ENCODE measurements at regions not wholly inside any gene's neighbourhood (a gene's known extent, or its start where the extent isn't known, plus 50 kb on each side); places are given as distances from the start of the nearest gene placed in this dataset.

DNA sequence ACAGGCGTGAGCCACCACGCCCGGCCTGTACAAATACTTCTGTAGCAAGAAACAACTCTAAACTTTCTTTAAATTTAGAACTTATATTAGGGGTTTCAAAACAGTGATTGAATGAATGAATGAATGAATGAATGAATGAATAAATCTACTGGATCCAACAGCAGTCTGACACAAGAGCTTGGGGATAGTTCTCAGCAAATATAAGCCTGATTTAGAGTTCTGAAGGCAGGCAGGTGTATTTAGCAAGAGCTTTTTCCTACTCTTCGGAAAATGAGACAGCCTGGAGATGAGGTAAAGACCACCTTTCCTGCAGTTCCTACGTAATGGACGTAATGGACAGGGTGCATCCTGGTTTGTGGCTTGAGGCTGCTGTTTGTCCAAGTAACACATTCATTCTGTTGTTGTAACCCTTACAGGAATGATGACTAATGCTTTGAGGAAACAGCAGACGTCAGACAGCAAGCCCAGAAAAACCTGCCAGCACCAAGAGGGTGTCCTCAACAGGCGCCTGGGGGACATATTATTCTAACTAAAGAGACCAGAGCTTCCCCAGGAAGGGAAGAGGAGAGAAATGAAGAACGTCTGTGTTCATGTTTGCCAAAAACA, 277.4 kb upstream of the SOX5 start:
- TF ChIP-seq BHLHE40 (IDR thresholded peaks at IDR 0.05; ENCODE audit: borderline replicate concordance) (no peak), FOXM1 (IDR thresholded peaks at IDR 0.05; ENCODE audit: borderline replicate concordance) (no peak), L3MBTL2 (conservative IDR thresholded peaks at IDR 0.05) (no peak), SP1 (IDR thresholded peaks at IDR 0.05) (no peak), TARDBP (IDR thresholded peaks at IDR 0.05) (no peak), PKNOX1 (IDR thresholded peaks at IDR 0.05) (no peak), LEF1 (IDR thresholded peaks at IDR 0.05; ENCODE audit: borderline replicate concordance) (no peak), ARNT (IDR thresholded peaks at IDR 0.05) (no peak), ELF4 (IDR thresholded peaks at IDR 0.05) (no peak), NFRKB (IDR thresholded peaks at IDR 0.05) (no peak)
